ENCODE measurements at regions not wholly inside any gene's neighbourhood (a gene's known extent, or its start where the extent isn't known, plus 50 kb on each side); places are given as distances from the start of the nearest gene placed in this dataset.

DNA sequence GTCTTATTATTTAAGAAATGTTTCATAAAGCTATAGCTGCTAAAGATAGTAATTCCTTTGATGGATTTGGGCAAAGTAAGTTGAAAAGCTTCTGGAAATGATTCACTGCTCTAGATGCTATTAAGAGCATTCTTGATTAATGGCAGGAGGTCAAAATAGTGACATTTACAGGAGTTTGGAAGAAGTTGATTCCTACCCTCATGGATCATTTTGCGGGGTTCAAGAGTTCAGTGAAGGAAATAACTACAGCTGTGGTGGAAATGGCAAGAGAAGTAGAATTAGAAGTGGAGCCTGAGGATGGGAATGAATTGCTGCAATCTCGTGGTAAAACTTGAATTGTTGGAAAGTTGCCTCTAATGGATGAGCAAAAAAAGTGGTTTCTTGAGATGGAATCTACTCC lies 316.1 kb downstream of the UTRN start:
- H3K4me3 ChIP-seq (ENCODE audit: low read depth in 1 of 2, low read length in 2 of 2) = no peak overlapping the region
- no peaks in the 10 kb centered on the region for H3K36me3 ChIP-seq (ENCODE audit: control insufficient read depth in 1 of 2, insufficient read depth in 2 of 2, low read length in 2 of 2)
- no peaks in the 10 kb centered on the region for H3K4me1 ChIP-seq (ENCODE audit: control insufficient read depth in 1 of 2, insufficient read depth in 2 of 2, low read length in 2 of 2)
- H3K9me3 ChIP-seq (ENCODE audit: control insufficient read depth in 1 of 2, low read length in 2 of 2) = peaks cover 0 to 9% of the 10 kb centered on the region in 2 donors
- H3K27ac ChIP-seq (ENCODE audit: low read length) = no peak overlapping the region
- H3K27me3 ChIP-seq (ENCODE audit: low read depth, low read length) = no peaks in the 10 kb centered on the region

- no peaks in the 10 kb centered on the region for H3K27me3 ChIP-seq (ENCODE audit: low read depth, low read length)
- H3K36me3 ChIP-seq (ENCODE audit: control insufficient read depth in 1 of 2, insufficient read depth in 2 of 2, low read length in 2 of 2) = no peaks in the 10 kb centered on the region
- H3K9me3 ChIP-seq (ENCODE audit: control insufficient read depth in 1 of 2, low read length in 2 of 2) = peaks cover 0 to 9% of the 10 kb centered on the region in 2 donors
- H3K4me3 ChIP-seq (ENCODE audit: low read depth in 1 of 2, low read length in 2 of 2) = no peak overlapping the region
- no peak overlapping the region for H3K27ac ChIP-seq (ENCODE audit: low read length)
- no peaks in the 10 kb centered on the region for H3K4me1 ChIP-seq (ENCODE audit: control insufficient read depth in 1 of 2, insufficient read depth in 2 of 2, low read length in 2 of 2)
Measured at GRCh38 chr6:144602523-144603180, 317.5 kb downstream of the UTRN start.

- Histone ChIP-seq H3K27me3 (ENCODE audit: low read depth, low read length) (no peaks in the 10 kb centered on the region), H3K4me3 (ENCODE audit: low read depth in 1 of 2, low read length in 2 of 2) (no peak overlapping the region), H3K9me3 (ENCODE audit: control insufficient read depth in 1 of 2, low read length in 2 of 2) (peaks cover 0 to under 1% of the 10 kb centered on the region in 2 donors), H3K36me3 (ENCODE audit: control insufficient read depth in 1 of 2, insufficient read depth in 2 of 2, low read length in 2 of 2) (peaks cover 0 to 3% of the 10 kb centered on the region in 2 donors), H3K27ac (ENCODE audit: low read length) (no peak overlapping the region), H3K4me1 (ENCODE audit: control insufficient read depth in 1 of 2, insufficient read depth in 2 of 2, low read length in 2 of 2) (no peaks in the 10 kb centered on the region)
Measured at GRCh38 chr6:144606083-144606482, 320.9 kb downstream of the UTRN start.

- Histone ChIP-seq H3K27ac (ENCODE audit: low read length) (no peak overlapping the region), H3K27me3 (ENCODE audit: low read depth, low read length) (no peaks in the 10 kb centered on the region), H3K9me3 (ENCODE audit: control insufficient read depth in 1 of 2, low read length in 2 of 2) (no peaks in the 10 kb centered on the region), H3K4me1 (ENCODE audit: control insufficient read depth in 1 of 2, insufficient read depth in 2 of 2, low read length in 2 of 2) (no peaks in the 10 kb centered on the region), H3K36me3 (ENCODE audit: control insufficient read depth in 1 of 2, insufficient read depth in 2 of 2, low read length in 2 of 2) (peaks cover 0 to 3% of the 10 kb centered on the region in 2 donors), H3K4me3 (ENCODE audit: low read depth in 1 of 2, low read length in 2 of 2) (no peak overlapping the region)
Measured at GRCh38 chr6:144607998-144608735, 323.0 kb downstream of the UTRN start.

- H3K9me3 ChIP-seq (ENCODE audit: control insufficient read depth in 1 of 2, low read length in 2 of 2) = no peaks in the 10 kb centered on the region
- H3K27ac ChIP-seq (ENCODE audit: low read length) = no peak overlapping the region
- no peaks in the 10 kb centered on the region for H3K27me3 ChIP-seq (ENCODE audit: low read depth, low read length)
- H3K36me3 ChIP-seq (ENCODE audit: control insufficient read depth in 1 of 2, insufficient read depth in 2 of 2, low read length in 2 of 2) = peaks cover 0 to 3% of the 10 kb centered on the region in 2 donors
- peaks cover 0 to 6% of the 10 kb centered on the region in 2 donors for H3K4me1 ChIP-seq (ENCODE audit: control insufficient read depth in 1 of 2, insufficient read depth in 2 of 2, low read length in 2 of 2)
- no peak overlapping the region for H3K4me3 ChIP-seq (ENCODE audit: low read depth in 1 of 2, low read length in 2 of 2)
Measured at GRCh38 chr6:144612811-144613210, 327.7 kb downstream of the UTRN start.

- H3K27ac ChIP-seq (ENCODE audit: low read length) = no peak overlapping the region
- H3K9me3 ChIP-seq (ENCODE audit: control insufficient read depth in 1 of 2, low read length in 2 of 2) = no peaks in the 10 kb centered on the region
- H3K4me1 ChIP-seq (ENCODE audit: control insufficient read depth in 1 of 2, insufficient read depth in 2 of 2, low read length in 2 of 2) = peaks cover 0 to 6% of the 10 kb centered on the region in 2 donors
- no peaks in the 10 kb centered on the region for H3K27me3 ChIP-seq (ENCODE audit: low read depth, low read length)
- no peak overlapping the region for H3K4me3 ChIP-seq (ENCODE audit: low read depth in 1 of 2, low read length in 2 of 2)
- no peaks in the 10 kb centered on the region for H3K36me3 ChIP-seq (ENCODE audit: control insufficient read depth in 1 of 2, insufficient read depth in 2 of 2, low read length in 2 of 2)
Measured at GRCh38 chr6:144613859-144614258, 328.7 kb downstream of the UTRN start.

GRCh38 chr6:144615870-144616269 lies 330.7 kb downstream of the UTRN start:
- H3K27ac ChIP-seq (ENCODE audit: low read length) = no peak overlapping the region
- H3K36me3 ChIP-seq (ENCODE audit: control insufficient read depth in 1 of 2, insufficient read depth in 2 of 2, low read length in 2 of 2) = no peaks in the 10 kb centered on the region
- H3K4me1 ChIP-seq (ENCODE audit: control insufficient read depth in 1 of 2, insufficient read depth in 2 of 2, low read length in 2 of 2) = peaks cover 0 to 6% of the 10 kb centered on the region in 2 donors
- no peak overlapping the region for H3K4me3 ChIP-seq (ENCODE audit: low read depth in 1 of 2, low read length in 2 of 2)
- H3K9me3 ChIP-seq (ENCODE audit: control insufficient read depth in 1 of 2, low read length in 2 of 2) = no peaks in the 10 kb centered on the region
- H3K27me3 ChIP-seq (ENCODE audit: low read depth, low read length) = no peaks in the 10 kb centered on the region

- H3K4me3 ChIP-seq (ENCODE audit: low read depth in 1 of 2, low read length in 2 of 2) = no peak overlapping the region
- H3K4me1 ChIP-seq (ENCODE audit: control insufficient read depth in 1 of 2, insufficient read depth in 2 of 2, low read length in 2 of 2) = peaks cover 0 to 6% of the 10 kb centered on the region in 2 donors
- no peaks in the 10 kb centered on the region for H3K9me3 ChIP-seq (ENCODE audit: control insufficient read depth in 1 of 2, low read length in 2 of 2)
- no peaks in the 10 kb centered on the region for H3K27me3 ChIP-seq (ENCODE audit: low read depth, low read length)
- H3K27ac ChIP-seq (ENCODE audit: low read length) = no peak overlapping the region
- no peaks in the 10 kb centered on the region for H3K36me3 ChIP-seq (ENCODE audit: control insufficient read depth in 1 of 2, insufficient read depth in 2 of 2, low read length in 2 of 2)
Measured at GRCh38 chr6:144617191-144617590, 332.1 kb downstream of the UTRN start.

GRCh38 chr6:144617708-144618107 lies 332.6 kb downstream of the UTRN start:
- no peak overlapping the region for H3K27ac ChIP-seq (ENCODE audit: low read length)
- H3K4me3 ChIP-seq (ENCODE audit: low read depth in 1 of 2, low read length in 2 of 2) = no peak overlapping the region
- no peaks in the 10 kb centered on the region for H3K36me3 ChIP-seq (ENCODE audit: control insufficient read depth in 1 of 2, insufficient read depth in 2 of 2, low read length in 2 of 2)
- peaks cover 0 to 6% of the 10 kb centered on the region in 2 donors for H3K4me1 ChIP-seq (ENCODE audit: control insufficient read depth in 1 of 2, insufficient read depth in 2 of 2, low read length in 2 of 2)
- no peaks in the 10 kb centered on the region for H3K9me3 ChIP-seq (ENCODE audit: control insufficient read depth in 1 of 2, low read length in 2 of 2)
- no peaks in the 10 kb centered on the region for H3K27me3 ChIP-seq (ENCODE audit: low read depth, low read length)

GRCh38 chr6:144619966-144620365 lies 334.8 kb downstream of the UTRN start:
- no peak overlapping the region for H3K4me3 ChIP-seq (ENCODE audit: low read depth in 1 of 2, low read length in 2 of 2)
- no peaks in the 10 kb centered on the region for H3K9me3 ChIP-seq (ENCODE audit: control insufficient read depth in 1 of 2, low read length in 2 of 2)
- no peak overlapping the region for H3K27ac ChIP-seq (ENCODE audit: low read length)
- H3K27me3 ChIP-seq (ENCODE audit: low read depth, low read length) = no peaks in the 10 kb centered on the region
- H3K4me1 ChIP-seq (ENCODE audit: control insufficient read depth in 1 of 2, insufficient read depth in 2 of 2, low read length in 2 of 2) = peaks cover 0 to 6% of the 10 kb centered on the region in 2 donors
- no peaks in the 10 kb centered on the region for H3K36me3 ChIP-seq (ENCODE audit: control insufficient read depth in 1 of 2, insufficient read depth in 2 of 2, low read length in 2 of 2)

- Histone ChIP-seq H3K27ac (ENCODE audit: low read length) (no peak overlapping the region), H3K36me3 (ENCODE audit: control insufficient read depth in 1 of 2, insufficient read depth in 2 of 2, low read length in 2 of 2) (no peaks in the 10 kb centered on the region), H3K4me1 (ENCODE audit: control insufficient read depth in 1 of 2, insufficient read depth in 2 of 2, low read length in 2 of 2) (peaks cover 0 to 6% of the 10 kb centered on the region in 2 donors), H3K9me3 (ENCODE audit: control insufficient read depth in 1 of 2, low read length in 2 of 2) (no peaks in the 10 kb centered on the region), H3K27me3 (ENCODE audit: low read depth, low read length) (no peaks in the 10 kb centered on the region), H3K4me3 (ENCODE audit: low read depth in 1 of 2, low read length in 2 of 2) (no peak overlapping the region)
Measured at GRCh38 chr6:144621332-144621731, 336.2 kb downstream of the UTRN start.

Data from muscle layer of duodenum (tissue), 2 donors.